GM18508 (cell line): ENCODE measurements at regions not wholly inside any gene's neighbourhood (a gene's known extent, or its start where the extent isn't known, plus 50 kb on each side); places are given as distances from the start of the nearest gene placed in this dataset.

Experiments used
- ATAC-seq: cut with Tn5 transposase; IDR thresholded peaks from one replicate; pipeline ENCODE4 v1.9.1; 2021; ENCODE audit warnings: moderate number of reproducible peaks; ENCODE audit not compliant: insufficient read depth, unreplicated experiment

GRCh38 chr9:108158236-108158995, 668.8 kb upstream of the KLF4 start:
- no peak for ATAC-seq

GRCh38 chr9:108156270-108156998, 666.9 kb upstream of the KLF4 start:
- ATAC-seq = no peak

- ATAC-seq = no peak
Observed at GRCh38 chr9:108153416-108153815, 663.8 kb upstream of the KLF4 start.

GRCh38 chr9:108150736-108151586, 661.4 kb upstream of the KLF4 start:
- no peak for ATAC-seq

- ATAC-seq = no peak
Observed at GRCh38 chr9:108149326-108149725, 659.8 kb upstream of the KLF4 start.

- no peak for ATAC-seq
Observed at GRCh38 chr9:108142504-108143201, 653.1 kb upstream of the KLF4 start.

GRCh38 chr9:108142142-108142503, 652.6 kb upstream of the KLF4 start:
- no peak for ATAC-seq

- ATAC-seq = no peak
Observed at GRCh38 chr9:108139900-108140299, 650.3 kb upstream of the KLF4 start.

GRCh38 chr9:108138516-108138915, 648.9 kb upstream of the KLF4 start:
- no peak for ATAC-seq

GRCh38 chr9:108136656-108137055, 647.1 kb upstream of the KLF4 start:
- no peak for ATAC-seq

- ATAC-seq = no peak
Observed at GRCh38 chr9:108134486-108135128, 645.0 kb upstream of the KLF4 start.

- ATAC-seq = no peak
Observed at GRCh38 chr9:108133680-108134079, 644.1 kb upstream of the KLF4 start.

- ATAC-seq = no peak
Observed at GRCh38 chr9:108133101-108133500, 643.5 kb upstream of the KLF4 start.

GRCh38 chr9:108130905-108131304, 641.3 kb upstream of the KLF4 start:
- no peak for ATAC-seq

GRCh38 chr9:108125625-108126024, 636.1 kb upstream of the KLF4 start:
- ATAC-seq = no peak

- no peak for ATAC-seq
Observed at GRCh38 chr9:108119530-108120113, 630.1 kb upstream of the KLF4 start.

- ATAC-seq = no peak
Observed at GRCh38 chr9:108117795-108118194, 628.2 kb upstream of the KLF4 start.

- no peak for ATAC-seq
Observed at GRCh38 chr9:108117306-108117705, 627.7 kb upstream of the KLF4 start.

GRCh38 chr9:108113596-108113995, 624.0 kb upstream of the KLF4 start:
- no peak for ATAC-seq
